Left cardiac atrium (tissue), 4 donors: ENCODE measurements at regions not wholly inside any gene's neighbourhood (a gene's known extent, or its start where the extent isn't known, plus 50 kb on each side); places are given as distances from the start of the nearest gene placed in this dataset.

ENCODE experiments used
- ATAC-seq, 2 donors: fragments of 200-7000 bp; cut with Tn5 transposase; one replicate each; pipeline ENCODE4 v1.9.1; 2020; ENCODE audit warnings: mild to moderate bottlenecking in 2 of 2, moderate library complexity in 2 of 2
- DNase-seq: peaks from one replicate; pipeline ENCODE4 v3.0.0-alpha.2; 2020
- intact Hi-C, 2 donors: fragments of 100-400 bp; cut with DNase I; formaldehyde crosslinking; loops; one replicate each; pipeline versions ENCODE4 v1.14.1 to v1.15.1; 2022 to 2023
- donor health status: DM: no; HTN: yes; CAD: no.
- donor health status: DM: no; HTN: yes; CAD: no; lungs with severe emphysema.
- donor health status: DM: yes; HTN: yes; CAD: no.
- donor health status: Dilated cardiomyopathy.

DNA sequence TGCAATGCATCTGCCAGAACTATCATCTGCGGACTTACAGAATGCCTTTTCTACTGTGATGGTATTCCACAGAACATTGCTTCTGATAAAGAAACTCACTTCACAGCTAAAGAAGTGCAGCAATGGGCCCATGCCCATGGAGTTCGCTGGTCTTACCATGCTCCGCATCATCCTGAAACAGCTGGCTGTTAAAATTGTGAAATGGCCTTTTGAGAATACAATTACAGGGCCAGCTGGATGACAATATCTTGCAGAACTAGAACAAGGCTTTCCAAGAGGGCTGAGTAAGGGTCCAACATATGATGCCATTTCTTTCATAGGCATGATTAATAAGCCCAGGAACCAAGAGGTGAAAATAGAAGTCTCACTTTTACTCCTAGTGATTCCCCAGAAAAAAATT lies 104.1 kb upstream of the ADCY1 start:
- DNase-seq (no peak), ATAC-seq (no peak)
- intact Hi-C loops, result no loop called here

DNA sequence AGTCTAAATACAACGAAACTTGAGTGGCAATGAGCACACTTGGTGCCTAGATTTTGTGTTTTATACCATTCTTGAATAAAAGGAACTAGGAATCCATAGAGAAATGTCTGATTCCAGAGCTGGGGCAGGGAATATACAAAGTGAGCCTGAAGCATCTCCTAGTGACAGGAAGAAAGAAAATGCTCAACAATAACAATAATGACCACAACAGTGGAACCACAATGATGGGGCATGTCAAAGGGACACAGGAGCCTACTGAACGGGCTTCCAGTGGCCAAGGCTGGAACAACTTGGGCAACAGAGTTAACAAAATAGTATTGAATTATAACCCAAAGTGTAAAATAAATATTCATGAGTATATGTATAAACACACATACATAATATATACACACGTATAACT lies 94.4 kb upstream of the ADCY1 start:
- no peak for ATAC-seq
- intact Hi-C loops, result no loop called here
- DNase-seq, result no peak

DNA sequence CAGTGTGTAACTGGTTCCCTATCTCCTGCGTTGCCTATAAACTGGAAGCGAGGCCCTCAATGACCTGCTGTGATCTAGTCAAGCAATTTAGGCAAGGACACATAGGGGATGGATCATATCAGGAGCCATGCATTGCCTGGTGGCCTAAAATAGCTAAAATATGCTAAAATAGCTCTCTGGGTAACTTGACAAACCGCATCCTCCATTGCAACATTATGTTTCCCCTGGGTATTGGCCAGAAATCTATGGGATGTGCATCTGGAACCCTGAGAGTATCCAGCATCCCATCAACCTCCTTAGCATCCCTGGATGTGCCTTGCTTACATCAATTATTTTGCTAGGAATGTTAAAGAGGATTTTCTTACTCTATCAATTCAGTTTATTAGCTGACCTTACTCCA lies 91.7 kb upstream of the ADCY1 start:
- ATAC-seq, result no peak
- DNase-seq, result no peak
- intact Hi-C loops, result no loop called here

DNA sequence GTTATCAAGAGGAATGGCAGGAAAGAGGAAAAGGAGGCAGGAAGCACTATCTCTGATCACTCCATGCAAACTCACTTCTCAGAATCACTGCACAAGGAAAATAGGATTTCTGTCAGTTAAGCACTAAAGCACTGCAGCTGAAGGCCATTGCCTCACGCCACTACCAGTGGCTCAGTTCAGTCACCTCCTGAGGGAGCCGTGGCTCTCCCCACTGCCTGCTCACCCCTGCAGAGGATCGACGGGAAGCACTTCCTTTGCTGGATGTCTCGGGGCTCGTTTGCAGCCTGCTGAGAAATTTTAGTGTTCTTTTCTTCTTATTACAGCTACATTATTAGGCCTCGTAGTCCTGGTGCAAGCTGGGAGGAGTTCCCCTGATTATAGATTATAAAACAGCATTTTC lies 90.1 kb upstream of the ADCY1 start:
- DNase-seq, result no peak
- intact Hi-C loops, result no loop called here

DNA sequence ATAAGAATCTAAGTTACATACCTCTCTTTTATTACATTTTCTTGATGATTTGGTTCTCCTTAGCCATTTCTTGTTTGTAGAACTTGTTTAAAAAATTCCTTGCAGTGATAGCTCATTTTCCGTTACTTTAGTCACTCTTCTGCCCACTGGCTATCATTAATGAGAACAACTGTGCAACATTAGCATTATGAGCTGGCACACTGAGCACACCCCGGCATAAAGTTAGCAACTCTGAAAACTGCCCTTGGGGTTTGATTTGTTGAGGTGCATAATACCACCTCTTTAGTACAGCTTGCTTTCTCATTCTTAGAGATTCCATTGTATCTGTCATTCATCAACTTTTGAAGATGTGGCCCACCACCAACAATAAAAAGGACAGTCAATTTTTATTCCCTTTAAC lies 87.6 kb upstream of the ADCY1 start:
- ATAC-seq (no peak), DNase-seq (no peak)
- intact Hi-C loops, result no loop called here

More for the DNA sequence above, 90.1 kb upstream of the ADCY1 start:
- ATAC-seq, result no peak

DNA sequence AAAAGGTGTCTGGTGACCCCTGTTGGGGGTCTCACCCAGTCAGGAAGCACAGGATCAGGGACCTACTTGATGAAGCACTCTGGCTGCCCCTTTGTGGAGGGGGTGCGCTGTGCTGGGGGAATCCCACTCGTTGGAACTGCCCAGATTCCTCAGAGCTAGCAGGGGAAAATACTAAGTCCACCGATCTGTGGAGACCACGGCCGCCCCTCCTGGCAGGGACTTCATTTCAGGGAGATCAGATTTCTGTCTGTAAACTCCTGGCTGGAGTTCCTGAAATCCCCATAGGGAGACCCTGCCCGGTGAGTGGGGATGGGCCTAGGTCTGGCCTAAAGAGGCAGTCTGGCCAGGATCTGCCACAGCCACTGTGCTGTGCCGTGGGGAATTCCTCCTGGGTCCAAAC lies 79.3 kb upstream of the ADCY1 start:
- DNase-seq, result no peak
- intact Hi-C loops, result no loop called here
- no peak for ATAC-seq

DNA sequence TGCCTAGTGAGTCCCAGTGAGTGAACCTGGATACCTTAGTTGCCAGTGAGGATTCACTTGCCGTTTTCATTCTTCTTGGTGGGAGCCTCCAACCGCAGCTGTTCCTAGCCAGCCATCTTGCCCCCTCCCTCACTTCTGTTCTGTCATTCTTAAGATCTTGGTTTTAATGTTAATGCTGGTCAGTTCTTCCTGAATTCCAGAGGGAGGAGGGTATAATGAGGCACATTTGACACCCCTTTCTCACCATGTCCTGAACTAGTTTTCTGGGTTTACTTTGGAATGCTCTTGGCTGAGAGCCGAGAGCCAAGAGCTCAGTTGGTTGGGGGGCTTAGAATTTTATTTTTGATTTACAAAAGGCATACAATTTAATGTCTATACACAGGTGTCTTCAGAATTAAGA lies 78.5 kb upstream of the ADCY1 start:
- DNase-seq, result no peak
- no peak for ATAC-seq
- intact Hi-C loops, result no loop called here

DNA sequence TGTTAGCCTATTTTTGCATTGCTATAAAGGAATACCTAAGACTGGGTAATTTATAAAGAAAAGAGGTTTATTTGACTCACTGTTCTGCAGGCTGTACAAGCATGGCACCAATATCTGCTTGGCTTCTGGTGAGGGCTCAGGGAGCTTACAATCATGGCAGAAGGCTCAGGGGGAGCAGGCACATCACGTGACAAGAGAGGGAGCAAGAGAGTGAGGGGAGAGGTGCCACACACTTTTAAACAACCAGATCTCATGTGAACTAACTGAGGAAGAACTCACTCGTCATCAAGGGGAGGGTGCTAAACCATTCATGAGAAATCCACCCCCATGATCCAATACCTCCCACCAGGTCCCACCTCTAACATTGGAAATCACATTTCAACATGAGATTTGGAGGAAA lies 73.9 kb upstream of the ADCY1 start:
- ATAC-seq (no peak), DNase-seq (no peak)
- intact Hi-C loops, result no loop called here

DNA sequence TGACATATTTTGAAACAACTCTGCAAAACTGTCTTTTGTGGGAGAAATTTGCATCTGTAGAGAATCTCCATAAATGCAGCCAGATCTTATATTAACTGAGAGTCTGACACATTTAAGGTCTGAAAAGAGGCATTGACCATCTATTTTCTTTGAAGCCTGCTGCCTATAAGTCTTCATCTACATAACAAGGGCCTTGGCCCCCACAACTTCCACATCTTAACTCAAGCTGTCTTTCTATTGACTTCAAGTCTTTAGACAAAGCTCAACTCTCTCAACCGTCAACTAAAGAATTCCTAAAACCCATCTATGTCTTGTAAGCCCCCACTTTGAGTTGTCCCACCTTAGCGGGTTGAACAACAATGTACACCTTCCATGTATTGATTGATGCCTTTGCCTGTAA lies 72.4 kb upstream of the ADCY1 start:
- intact Hi-C loops, result no loop called here
- DNase-seq (no peak), ATAC-seq (no peak)

DNA sequence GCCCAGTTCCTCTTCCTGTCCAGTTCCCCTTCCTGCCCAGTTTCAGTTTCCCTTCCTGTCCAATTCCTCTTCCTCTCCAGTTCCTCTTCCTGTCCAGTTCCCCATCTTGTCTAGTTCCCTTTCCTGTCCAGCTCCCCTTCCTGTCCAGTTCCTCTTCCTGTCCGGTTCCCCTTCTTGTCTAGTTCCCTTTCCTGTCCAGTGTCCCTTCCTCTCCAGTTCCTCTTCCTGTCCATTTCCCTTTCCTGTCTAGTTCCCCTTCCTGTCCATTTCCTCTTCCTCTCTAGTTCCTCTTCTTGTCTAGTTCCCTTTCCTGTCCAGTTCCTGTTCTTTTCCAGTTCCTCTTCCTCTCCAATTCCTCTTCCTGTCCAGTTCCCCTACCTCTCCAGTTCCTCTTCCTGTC lies 68.1 kb upstream of the ADCY1 start:
- ATAC-seq, result no peak
- no peak for DNase-seq
- intact Hi-C loops, result no loop called here

DNA sequence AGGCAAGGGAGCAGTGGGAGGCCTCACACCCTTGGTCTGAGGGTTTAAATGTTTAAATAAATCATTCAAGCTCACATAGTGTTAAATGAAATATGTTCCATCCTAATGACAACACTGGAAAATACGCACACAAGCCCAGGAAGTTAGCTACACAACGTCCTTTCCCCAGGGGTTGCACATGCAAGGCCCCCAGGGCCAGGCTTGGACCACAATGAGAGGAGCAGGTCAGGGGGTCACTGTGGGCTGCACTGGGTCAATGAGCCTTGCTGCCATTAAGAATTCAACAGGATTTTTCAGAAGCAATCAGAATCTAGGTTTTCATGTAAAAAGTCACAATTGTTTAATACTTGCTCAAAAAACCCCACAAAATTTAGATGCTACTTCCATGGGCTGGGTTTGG lies 64.9 kb upstream of the ADCY1 start:
- ATAC-seq (no peak), DNase-seq (no peak)
- intact Hi-C loops, result no loop called here

DNA sequence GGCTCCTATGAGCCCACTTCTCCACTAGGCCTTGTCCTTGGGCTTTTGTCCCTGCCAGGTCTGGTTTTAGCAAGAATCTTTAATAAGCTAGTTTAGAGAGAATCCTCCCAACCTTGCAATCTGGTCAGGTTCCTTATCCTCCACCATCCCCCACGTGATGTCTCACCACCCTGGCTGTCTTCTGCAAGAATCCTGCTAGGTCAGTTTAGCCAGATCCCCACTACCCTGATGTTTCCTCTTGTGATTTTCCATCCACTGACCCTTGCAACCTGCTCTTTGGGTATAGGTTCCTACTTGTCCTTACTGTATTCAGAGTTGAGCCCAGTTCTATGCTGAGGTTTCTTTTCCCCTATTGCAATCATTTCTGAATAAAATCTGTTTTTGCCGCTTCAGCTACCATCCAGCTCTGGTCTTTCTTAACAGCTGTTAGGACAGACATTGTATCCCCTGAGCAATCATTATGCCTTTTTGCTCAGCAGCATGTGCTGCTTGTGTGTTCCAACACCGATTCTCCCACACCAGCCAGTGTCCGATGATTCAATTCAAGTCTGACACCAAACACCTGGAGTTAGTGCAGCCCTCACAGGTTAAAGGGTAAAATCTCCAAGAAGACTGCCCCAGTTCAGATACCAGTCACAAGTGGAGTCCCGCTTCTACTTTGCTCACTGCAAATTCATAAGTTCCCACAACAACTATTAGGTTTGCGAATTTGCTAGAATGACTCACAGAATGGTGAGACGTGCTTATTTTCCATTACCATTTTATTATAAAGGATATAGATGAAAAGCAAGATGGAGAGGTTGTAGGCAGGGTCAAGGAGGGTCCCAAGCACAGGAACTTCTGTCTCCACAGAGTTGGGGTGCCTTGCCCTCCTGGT lies 62.2 kb upstream of the ADCY1 start:
- intact Hi-C loops, result no loop called here
- DNase-seq (no peak), ATAC-seq (no peak)

DNA sequence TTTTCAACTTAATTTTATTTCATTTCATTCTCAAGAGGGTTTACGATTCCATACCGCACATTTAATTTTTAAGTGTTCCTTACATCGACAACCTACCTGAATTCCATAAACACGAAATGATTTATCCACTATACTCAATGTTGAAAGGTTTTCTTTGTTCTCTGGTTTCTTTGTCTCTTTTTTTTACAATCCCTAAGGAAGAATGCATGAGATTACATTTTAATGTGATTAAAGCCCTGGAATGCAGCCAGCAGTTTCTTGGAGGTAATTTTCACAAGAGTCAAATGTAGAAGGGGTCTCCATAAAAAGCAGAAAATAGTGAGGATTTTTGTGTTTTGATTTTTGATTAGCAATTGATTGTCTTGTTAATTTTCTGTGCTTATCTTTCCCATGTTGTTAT lies 59.2 kb upstream of the ADCY1 start:
- ATAC-seq (no peak), DNase-seq (no peak)
- intact Hi-C loops, result no loop called here

DNA sequence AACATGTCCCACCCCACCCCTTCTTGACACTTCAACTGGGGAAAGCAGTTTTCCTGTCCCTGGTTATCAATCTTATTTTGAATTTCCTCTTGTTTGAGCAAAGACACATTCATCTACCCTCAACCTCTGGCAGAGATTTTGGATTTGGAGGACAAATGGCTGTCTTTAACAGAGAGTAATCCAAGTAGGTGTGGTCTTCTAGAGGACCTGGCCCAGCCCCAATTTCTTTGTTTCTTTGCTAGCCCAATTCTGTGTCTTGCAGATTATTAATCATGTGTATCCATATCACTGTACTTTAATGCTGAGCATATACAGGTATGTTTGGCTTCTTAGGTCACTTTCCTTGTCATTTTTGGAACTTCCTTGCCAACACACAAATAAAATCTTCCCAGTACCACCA lies 58.8 kb upstream of the ADCY1 start:
- ATAC-seq (no peak), DNase-seq (no peak)
- intact Hi-C loops, result no loop called here
